Retinal pigment epithelial cell (primary cell): ENCODE measurements at regions not wholly inside any gene's neighbourhood (a gene's known extent, or its start where the extent isn't known, plus 50 kb on each side); places are given as distances from the start of the nearest gene placed in this dataset.

Experiments
- DNase-seq: peaks from one replicate; pipeline ENCODE4 v3.0.0-alpha.2; 2010; ENCODE audit warnings: low read depth
- H3K4me3 ChIP-seq: 2 replicates; pipeline ENCODE4 v1.5.1; 2011; ENCODE audit warnings: mild to moderate bottlenecking, low read length, control low read depth, moderate library complexity
- TF ChIP-seq, protein P1 (sequence below): conservative IDR thresholded peaks from 2 replicates; pipeline ENCODE4 v1.5.1; 2011; ENCODE audit warnings: low read depth, low read length, control low read depth, inconsistent platforms

- TF ChIP-seq, protein P1, sequence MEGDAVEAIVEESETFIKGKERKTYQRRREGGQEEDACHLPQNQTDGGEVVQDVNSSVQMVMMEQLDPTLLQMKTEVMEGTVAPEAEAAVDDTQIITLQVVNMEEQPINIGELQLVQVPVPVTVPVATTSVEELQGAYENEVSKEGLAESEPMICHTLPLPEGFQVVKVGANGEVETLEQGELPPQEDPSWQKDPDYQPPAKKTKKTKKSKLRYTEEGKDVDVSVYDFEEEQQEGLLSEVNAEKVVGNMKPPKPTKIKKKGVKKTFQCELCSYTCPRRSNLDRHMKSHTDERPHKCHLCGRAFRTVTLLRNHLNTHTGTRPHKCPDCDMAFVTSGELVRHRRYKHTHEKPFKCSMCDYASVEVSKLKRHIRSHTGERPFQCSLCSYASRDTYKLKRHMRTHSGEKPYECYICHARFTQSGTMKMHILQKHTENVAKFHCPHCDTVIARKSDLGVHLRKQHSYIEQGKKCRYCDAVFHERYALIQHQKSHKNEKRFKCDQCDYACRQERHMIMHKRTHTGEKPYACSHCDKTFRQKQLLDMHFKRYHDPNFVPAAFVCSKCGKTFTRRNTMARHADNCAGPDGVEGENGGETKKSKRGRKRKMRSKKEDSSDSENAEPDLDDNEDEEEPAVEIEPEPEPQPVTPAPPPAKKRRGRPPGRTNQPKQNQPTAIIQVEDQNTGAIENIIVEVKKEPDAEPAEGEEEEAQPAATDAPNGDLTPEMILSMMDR = no peak
- DNase-seq = no peak
These were observed 1177.7 kb upstream of the AUTS2 start for GRCh38 chr7:68420342-68421192.

DNA sequence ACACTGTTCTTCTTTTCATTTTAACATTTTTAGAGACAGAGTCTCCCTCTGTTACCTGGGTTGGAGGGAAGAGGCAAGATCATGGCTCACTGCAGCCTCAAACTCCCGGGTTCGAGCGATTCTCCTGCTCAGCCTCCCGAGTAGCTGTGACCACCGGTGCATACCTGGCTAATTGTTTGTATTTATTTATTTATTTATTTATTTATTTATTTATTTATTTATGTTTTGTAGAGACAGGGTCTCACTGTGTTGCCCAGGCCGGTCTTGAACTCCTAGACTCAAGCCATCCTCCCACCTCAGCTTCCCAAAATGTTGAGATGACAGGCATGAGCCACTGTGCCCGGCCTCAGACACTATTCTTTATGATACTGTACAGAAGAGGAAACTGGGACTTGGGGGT lies 1176.6 kb upstream of the AUTS2 start:
- DNase-seq = no peak
- H3K4me3 ChIP-seq = no peak overlapping the region
- TF ChIP-seq, protein P1 = no peak

More at GRCh38 chr7:68420342-68421192, 1177.7 kb upstream of the AUTS2 start:
- H3K4me3 ChIP-seq = no peak overlapping the region

GRCh38 chr7:68422281-68422680 lies 1176.0 kb upstream of the AUTS2 start:
- TF ChIP-seq, protein P1 = no peak
- no peak overlapping the region for H3K4me3 ChIP-seq
- no peak for DNase-seq

DNA sequence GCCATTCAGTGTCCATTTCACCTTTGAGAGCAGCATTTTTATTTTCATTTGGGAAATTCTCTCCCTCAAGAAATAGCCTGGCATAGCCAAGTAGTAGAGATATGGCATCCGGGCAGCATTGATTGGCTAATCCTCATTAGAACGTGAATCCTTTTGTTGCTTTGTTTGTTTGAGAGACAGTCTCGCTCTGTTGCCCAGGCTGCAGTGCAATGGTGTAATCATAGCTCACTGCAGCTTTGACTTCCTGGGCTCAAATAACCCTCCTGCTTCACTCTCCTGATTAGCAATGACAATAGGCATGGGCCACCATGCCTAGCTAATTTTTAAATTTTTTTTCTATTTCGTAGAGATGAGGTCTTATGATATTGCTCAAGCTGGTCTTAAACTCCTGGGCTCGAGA lies 1174.9 kb upstream of the AUTS2 start:
- no peak overlapping the region for H3K4me3 ChIP-seq
- DNase-seq = no peak
- TF ChIP-seq, protein P1 = no peak

- DNase-seq = no peak
These were observed 1173.5 kb upstream of the AUTS2 start for GRCh38 chr7:68424658-68425297.

GRCh38 chr7:68425377-68425776 lies 1172.9 kb upstream of the AUTS2 start:
- TF ChIP-seq, protein P1 = peak; percentile 37
- DNase-seq = no peak
- H3K4me3 ChIP-seq = no peak overlapping the region

More at GRCh38 chr7:68424658-68425297, 1173.5 kb upstream of the AUTS2 start:
- H3K4me3 ChIP-seq = no peak overlapping the region
- TF ChIP-seq, protein P1 = no peak
